GDM1 (cell line): ENCODE measurements at regions not wholly inside any gene's neighbourhood (a gene's known extent, or its start where the extent isn't known, plus 50 kb on each side); places are given as distances from the start of the nearest gene placed in this dataset.

Experiments used
- DNase-seq: peaks from one replicate; lab custom pipeline; 2025; lab: John Stamatoyannopoulos, UW

DNA sequence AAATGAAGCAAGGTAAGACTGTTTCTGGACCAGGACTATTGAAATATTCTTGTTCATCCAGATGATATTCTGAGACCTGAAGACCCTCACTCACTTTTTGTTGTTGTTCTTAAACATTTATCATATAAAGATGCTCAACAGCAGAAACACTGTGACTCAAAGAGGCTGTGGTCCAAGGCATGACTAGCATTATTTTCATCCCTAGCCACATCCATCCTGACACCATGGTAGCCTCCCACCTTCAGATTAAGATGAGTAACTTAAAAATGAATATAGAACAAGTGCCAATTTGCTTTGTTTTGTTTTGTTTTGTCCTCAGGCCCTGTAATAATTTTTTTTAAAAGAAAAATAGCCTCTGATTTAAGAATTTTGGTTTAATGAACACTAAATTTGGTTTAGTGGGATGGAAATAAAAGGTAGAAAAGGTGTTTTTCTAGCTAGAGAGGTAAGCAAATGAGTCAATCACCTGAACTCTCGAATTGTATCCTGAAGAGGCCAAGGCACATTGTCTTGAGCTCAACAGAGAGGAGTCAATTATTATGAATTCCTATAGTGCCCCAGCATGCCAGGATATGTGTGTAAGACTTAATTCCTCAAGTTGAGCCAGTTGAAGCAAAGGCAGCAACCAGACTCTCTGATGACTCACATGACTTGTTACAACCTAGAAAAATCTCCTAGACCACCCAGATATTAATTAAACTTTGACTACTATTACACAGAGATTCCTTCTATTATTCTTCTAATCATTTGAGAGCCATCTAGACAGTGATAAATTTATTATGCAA, 380.1 kb upstream of the TUSC1 start:
- DNase-seq = no peak

DNA sequence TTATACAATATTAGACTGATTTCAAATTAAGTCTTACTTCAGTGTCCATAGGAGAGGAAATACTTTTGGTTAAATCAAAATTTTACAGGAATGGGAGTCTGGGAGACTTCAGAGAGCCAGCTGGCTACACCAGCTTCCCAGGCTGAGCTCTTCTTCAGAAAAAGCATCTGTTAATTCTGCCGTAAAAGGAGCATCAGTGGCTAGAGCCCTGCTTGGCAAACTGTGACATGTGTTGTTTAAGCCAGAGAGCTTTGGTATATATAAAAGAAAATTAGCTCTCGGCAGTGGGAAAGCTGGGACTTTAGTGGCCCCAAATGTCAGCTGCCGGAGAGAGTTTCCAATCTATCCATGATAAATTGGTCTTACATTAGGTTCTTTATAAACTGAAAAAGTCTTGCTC, 378.8 kb upstream of the TUSC1 start:
- DNase-seq = no peak

DNA sequence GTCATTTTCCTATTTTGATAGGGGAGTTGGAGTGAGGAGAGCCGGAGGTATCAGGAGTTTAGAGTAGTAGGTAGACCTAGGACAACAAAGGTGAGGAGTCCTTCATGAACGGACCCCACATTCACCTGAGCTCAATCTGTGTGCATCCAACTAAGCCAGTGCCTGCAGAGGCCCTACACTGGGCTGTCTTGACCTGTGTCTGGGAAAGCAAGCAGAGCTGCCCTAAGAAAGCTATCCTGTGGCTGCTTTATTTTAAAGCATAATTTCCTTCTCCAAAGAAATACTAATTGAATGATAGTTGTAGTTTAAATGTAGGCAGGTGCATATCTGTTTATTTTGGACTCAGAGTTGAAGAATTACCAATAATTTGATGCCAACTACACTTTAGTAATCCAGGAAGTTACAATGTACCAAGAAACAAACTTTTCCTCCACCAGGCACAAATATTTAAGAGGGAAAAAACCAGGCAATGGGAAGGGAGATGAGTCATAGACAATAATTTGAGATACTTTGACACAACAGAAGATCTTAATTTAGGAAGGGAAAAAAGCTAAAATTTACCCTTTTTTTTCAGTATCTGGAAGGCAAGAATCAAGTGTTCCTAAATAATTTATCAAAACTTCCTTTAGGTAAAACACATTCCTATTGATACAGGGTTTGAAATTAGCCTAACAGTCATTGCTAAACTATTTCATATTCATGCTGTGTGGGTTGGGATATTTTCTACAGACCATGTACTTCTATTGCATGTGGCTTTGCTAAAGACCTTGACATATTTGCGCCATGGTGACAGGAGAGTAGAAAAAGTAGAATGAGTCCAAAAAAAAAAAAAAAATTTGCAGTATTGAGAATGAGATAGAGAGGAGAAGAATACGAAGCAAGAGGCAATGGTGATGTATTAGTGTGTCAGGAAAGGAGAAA, 376.6 kb upstream of the TUSC1 start:
- no peak for DNase-seq

DNA sequence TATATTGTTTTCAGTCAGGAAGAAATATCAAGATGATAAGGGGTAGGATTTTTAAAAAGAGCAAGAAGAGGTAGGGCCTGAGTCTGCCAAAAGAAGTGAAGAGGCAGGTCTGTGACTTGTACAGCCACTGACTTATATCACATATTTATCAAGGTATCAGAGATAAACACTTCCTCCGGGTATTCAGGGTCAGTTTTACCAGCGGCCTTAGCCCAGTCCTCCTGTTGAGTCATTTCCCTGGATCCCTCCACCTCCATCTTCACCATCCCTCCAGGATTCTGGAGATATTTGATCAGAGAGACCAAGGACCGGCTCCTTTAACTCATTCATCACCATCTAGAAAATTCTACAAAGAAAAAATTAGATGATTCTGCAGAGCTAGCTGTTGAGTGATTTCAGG, 375.7 kb upstream of the TUSC1 start:
- no peak for DNase-seq

DNA sequence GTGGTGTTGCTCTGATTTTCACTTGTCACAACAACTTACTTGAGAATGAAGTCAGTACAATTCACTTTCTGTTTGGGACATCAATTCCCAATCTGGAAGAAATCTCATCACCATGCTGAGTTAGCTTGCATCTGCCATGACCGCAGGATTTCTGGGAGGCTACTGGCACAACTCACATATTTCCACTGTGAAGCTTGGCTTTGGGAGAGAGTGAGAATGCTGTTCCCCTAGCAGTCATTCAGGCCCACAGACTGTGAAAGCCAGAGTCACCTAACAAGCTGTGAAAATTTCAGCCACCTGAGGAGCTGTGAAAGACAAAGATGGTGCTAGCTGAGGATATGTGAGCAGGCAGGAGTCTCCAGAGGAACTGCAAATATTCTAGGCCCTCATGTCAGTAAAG, 365.2 kb upstream of the TUSC1 start:
- no peak for DNase-seq

DNA sequence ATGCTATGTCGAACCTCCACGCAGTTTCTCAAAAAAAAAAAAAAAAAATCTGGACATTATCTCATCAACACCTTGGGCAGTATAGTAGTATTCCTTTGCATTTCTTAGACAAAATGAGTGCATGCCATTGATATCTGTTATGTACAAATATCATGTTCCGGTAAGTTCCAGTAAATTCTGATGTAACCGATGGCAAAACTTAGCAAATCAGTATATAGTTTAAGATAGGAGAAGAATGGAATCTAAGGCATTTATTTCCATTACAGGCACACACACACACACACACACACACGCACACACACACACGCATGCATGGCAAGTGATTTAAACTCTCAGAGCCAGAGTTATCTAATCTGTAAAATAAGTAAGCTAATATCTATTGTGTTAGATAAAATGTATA, 356.5 kb upstream of the TUSC1 start:
- DNase-seq = no peak

DNA sequence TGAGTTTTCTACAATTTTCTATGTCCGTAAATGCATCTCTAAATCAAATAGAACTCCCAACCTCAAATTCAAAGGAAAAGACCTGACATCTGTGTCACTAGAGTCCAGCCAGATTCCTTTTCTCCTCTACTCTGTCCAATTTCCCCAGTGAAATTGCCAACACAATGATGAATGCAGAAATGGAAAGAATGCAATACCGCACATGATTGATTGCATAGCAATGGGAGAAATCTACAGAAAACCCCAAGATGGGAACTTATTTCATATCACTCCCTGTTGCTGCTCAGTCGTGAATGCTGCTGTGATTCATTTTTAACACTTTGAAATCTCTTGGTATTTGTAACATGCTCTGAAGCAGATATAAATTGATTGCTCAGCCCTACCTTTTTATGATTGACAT, 355.1 kb upstream of the TUSC1 start:
- no peak for DNase-seq

DNA sequence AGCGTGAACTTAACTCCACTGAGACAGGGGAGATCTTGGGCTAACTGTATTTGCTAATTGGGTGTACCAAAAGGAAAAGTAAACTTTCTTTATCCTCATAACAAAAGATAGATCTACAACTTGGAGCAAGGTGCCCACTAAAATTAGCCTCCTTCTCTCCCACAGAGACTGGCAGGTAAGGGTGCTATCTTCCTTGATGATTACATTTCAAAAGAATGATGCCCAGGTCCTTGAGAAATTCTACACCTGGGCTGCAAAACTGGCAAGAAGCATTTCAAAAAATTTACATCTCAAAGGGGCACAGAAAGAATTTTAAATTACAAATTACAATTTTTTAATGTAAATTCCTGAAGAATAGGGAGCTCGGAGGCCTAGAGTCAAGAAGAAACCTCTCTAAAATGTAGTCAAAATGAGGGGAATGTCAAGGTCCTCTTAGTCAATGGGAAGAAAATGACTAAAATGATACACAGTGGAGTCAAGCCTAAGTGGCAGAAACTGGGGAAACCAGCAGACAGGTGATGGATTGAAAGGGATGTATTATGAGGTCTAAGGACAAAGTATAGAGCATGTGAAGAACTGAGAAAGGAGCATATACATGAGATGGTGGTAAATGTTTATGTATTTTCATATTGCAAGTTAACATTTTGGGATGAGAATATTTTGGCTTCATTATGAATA, 348.3 kb upstream of the TUSC1 start:
- DNase-seq = no peak

DNA sequence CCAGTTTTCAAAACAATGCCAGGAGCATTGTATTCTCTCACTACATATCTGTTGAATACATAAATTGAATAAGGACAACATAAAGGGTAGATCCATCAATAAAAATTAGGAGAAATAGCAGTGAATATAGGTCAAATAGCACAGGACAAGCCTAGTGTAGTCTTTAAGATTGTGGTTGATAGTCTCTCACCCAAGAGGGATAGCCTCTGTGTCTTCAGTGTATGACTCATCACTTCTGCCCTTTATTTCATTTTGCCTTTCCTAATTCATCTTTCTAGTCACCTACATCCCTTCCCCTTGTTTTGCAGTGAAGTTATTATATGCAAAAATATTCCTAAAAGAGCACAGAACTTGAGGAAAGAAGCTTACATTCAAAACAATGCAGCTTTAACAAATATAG, 335.0 kb upstream of the TUSC1 start:
- no peak for DNase-seq

DNA sequence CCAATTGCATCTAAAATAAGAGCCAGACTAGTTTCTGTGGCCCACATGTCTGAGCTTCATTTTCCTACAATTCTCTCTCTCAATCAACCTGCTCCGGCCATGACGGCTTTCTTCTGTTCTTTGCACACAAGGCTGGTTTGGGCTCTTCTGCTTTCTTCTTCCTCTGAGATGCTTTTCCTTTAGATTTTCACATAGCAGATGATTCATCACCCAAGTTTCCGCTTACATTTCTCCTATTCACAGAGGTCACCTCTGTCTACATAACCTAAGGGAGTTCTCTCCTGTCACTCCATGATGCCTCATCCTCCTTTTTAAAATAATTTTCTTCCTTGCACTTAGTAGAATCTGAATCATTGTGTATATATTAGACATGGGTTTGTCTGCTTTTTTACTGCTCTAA, 334.6 kb upstream of the TUSC1 start:
- no peak for DNase-seq

DNA sequence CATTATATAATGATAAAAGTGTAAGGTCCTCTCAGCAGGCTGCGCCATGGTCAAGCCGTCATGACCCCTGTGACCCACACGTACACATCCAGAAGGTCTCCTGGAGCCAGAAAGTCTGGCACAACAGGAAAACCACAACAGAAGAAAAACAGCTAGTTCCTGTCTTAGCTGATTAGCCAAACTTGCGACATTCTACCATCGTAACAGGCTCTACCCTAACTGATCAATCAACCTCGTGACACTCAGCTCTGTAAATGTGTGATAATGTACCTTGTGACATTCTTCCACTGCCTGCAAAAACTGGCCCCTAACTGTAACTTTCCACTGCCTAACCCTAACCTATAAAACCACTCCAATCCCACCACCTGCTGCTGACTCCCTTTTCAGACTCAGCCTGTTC, 316.4 kb upstream of the TUSC1 start:
- no peak for DNase-seq

DNA sequence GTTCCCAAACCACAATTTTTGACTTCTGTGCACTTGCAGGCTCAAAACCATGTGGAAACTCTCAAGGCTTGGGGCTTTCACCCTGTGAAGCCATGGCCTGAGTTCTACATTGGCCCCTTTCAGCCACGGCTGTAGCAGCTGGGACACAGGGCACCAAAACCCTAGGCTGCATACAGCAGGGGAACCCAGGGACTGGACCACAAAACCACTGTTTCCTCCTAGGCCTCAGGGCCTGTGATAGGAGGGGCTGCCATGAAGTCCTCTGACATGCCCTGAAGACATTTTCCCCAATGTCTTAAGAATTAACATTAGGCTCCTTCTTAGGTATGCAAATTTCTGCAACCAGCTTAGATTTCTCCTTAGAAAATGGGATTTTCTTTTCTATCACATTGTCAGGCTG, 312.1 kb upstream of the TUSC1 start:
- no peak for DNase-seq

DNA sequence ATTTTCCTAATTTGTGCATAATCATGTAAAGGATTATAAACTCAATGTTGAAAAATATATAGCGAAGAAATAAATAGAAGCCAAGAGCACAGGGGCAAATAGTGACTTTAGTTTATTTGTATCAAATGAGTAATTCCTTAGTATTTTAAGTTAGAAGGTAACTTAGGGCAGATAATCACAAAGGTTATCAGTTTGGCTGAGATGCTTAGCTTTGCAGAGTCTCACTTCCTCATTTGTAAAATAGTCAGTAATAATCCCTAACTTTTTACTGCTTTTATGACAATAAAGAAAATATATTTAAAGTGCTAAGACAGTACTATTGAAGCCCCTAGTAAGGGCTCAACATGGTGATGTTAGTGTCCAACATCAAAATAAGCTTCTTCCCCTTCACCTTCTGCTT, 297.4 kb upstream of the TUSC1 start:
- no peak for DNase-seq

DNA sequence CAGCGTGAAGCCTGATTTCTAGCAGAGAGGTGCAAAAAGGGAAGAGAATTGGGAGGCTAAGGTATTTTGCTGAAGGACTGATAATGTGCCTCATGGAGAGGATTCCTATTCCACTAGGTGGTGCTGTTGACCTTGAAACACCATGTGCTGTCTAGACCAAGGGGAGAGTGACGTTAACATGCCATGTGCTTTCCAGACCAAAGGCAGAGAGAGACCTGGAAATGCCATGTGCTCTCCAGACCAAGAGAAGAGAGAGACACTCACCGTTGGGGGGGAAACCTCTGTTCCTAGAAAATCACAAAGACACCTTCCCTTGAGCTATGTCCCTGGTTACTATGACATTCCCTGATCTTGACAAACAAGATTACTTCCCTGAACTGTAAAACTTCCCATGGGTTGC, 286.0 kb upstream of the TUSC1 start:
- DNase-seq = peak; percentile 52

DNA sequence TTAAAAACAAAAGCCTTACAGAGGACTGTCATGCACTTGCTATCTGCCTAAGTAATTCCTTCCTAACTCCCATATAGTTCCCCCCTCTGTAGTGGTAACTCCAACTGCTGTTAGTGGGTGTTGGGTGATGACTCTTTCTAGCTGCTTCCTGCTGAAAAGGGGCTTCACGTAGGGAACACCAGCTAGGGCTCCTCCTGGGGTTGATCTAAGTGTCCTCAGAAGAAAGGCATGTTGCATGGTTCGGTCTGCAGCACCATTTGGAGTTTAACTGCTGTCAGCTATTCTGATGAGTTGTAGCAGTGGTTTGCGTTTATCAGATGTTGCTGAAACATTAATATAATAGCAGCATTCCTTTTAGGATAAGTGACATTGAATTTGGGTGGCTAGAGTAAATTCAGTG, 281.9 kb upstream of the TUSC1 start:
- DNase-seq = no peak

DNA sequence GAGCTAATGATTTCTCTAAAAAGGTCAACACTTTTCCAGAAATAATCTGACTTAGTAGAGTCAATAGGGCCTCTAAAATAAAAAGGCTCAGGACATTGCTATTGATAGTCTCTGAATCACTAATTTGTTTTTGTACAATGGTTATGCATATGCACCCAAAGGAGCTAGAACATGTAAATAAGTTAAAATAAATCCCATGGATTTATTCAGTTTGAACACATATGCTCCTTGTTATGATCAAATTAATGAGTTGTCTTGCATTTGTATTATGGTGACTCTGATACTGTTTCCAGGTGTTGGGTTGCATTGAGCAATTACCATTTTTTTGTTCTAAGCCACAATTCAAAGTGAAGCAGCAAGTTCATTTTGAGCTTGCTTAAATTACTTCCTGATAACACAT, 276.0 kb upstream of the TUSC1 start:
- no peak for DNase-seq

DNA sequence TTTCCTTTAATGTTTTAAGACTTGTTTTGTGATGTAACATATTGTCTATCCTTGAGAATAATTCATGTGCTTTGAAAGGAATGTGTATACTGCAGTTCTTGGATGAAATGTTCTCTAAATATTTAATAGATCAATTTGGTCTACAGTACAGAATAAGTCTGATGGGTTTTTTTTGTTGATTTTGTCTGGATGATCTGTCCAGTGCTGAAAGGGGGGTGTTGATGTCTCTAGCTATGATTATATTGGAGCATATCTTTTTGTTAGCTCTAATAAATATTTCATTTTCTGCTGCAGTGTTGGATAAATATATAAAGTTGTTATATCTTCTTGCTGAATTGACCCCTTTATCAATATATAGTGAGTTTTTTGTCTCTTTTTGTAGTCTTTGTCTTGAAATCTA, 269.9 kb upstream of the TUSC1 start:
- no peak for DNase-seq

DNA sequence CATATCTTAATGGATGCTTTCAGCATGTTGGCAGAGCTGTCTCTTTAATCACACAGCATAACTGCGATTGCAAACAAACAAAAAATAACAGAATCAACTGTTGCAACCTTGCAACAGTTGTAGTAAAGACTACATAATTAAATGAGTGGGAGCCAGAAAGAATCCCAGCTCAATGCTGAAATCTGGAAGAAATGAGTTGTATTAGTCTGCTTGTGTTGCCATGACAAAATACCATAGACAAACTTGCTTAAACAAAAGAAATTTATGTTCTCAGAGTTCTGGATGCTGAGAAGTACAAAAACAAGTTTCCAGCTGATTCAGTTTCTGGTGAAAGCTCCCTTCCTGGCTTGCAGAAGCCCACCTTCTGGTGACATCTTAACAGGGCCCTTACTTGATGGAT, 260.9 kb upstream of the TUSC1 start:
- no peak for DNase-seq

DNA sequence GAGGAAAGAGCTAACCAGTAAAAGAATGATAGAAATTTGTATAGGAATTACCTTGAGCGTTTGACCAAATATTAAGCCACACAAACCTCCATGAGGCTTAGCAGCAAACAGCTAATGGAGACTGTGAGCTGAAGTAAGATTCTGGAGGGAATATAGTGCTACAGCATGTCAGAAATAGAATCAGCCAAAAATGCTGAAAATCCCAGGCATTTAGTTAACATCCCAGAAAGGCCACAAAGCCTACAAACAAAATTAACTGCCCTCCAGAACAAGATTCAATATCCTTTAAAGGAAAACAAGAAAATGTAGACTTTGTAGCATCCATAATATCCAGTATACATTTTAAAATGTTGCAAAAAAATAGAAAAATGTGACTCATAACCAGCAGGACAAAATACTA, 257.8 kb upstream of the TUSC1 start:
- DNase-seq = no peak

DNA sequence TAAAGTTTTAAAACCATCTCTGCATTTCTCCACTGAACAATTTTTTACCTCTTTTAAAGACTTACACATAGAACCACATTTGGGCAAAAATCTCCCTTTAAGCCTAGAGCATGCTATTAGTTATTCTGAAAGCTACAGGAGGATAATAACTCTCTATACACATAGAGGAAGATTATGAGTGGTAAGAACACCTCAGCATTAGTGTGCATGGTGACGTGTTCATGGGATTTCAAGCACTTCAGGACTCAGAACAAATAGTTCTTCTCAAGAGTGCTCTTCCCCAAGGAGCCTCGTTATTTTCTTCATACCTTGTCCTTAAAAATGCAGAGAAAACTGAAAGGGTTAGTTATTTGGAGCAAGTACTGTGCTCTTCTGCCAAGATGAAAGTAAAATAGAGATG, 256.9 kb upstream of the TUSC1 start:
- no peak for DNase-seq

DNA sequence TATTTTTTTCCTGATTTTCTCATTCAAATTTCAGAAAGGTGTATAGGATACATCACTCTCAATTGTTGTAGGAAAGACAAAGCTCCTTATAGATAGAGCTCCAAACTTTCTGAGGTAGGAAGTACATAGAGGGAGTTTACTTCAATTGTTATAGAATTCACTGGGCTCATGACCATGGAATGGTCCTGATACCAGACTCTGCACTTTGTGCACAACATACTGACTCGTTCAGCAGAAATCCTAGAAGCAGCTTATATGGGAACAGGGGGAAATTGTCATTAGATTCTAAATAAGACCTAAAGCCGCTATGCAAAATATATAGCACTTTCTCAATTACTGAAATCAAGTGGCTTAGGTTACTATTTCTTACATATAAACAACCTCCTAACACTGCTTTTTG, 240.5 kb upstream of the TUSC1 start:
- no peak for DNase-seq

DNA sequence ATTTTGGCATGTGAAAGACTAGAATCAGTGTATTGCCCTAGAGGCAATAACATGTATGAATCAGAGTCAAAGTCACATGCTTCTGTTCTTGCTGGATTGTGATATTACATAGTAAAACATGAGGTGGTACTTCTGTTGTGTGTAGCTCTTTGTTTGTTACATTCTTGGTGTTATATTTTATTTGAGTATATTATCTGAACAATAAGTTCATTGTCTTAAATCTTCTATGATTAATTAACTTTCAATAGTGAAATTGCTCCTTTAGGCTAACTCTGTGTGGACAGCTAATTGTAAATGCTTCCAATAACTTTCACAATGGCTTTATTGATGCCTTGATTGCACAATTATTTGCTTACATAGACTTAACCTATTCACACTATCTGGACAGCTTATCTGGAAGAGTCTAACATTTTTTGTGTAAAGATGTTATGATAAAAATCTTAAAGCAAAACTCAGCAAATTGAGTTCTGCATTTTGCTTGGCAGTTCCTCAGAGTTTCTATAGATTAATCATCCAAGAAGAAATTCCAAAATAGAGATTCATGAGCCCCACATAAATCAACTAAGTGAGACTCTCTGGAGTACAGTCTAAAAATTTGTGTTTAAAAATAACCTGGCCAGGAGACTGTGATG, 239.6 kb upstream of the TUSC1 start:
- DNase-seq = no peak
